ENCODE measurements at regions not wholly inside any gene's neighbourhood (a gene's known extent, or its start where the extent isn't known, plus 50 kb on each side); places are given as distances from the start of the nearest gene placed in this dataset.

DNA sequence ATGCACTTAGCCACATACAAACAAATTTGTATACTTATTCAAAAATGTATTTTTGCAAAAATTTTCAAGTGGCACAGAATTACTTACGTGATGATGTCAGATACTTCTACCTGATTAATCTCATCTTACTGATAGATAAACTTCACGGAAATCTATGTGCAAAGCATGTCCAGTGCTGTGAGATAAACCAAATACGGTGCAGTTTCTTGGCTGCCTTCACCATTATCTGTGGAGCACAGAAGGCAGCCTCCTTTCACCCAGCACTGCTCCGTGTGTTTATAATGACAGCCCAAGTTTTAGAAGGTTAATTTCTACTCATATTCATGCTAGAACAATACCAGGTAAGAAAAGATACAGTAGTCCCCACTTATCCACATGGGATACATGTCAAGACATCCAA is 59.0 kb upstream of the PDE10A start:
- no peak for TF ChIP-seq CTCF (IDR thresholded peaks at IDR 0.05)
- no peak for TF ChIP-seq EZH2phosphoT487 (IDR thresholded peaks at IDR 0.05)
- no peak for TF ChIP-seq EZH2 (IDR thresholded peaks at IDR 0.05)
